OCI-LY1 (cell line): ENCODE measurements at regions not wholly inside any gene's neighbourhood (a gene's known extent, or its start where the extent isn't known, plus 50 kb on each side); places are given as distances from the start of the nearest gene placed in this dataset.

Experiments
- EZH2 ChIP-seq: fragments of 200-600 bp; sonication (generic), shearing (Covaris generic); IDR thresholded peaks from 2 replicates; pipeline ENCODE4 v1.8.0; 2017; ENCODE audit warnings: borderline replicate concordance, mixed run types, mild to moderate bottlenecking, antibody characterized with exemption, low read length, moderate library complexity, mixed read lengths
- TF ChIP-seq, protein P1 (sequence below): fragments of 200-600 bp; sonication (generic), shearing (Covaris generic); IDR thresholded peaks from 2 replicates; pipeline ENCODE4 v1.5.1; 2017; ENCODE audit warnings: mild to moderate bottlenecking, antibody characterized with exemption, low read length, moderate library complexity, mixed read lengths

DNA sequence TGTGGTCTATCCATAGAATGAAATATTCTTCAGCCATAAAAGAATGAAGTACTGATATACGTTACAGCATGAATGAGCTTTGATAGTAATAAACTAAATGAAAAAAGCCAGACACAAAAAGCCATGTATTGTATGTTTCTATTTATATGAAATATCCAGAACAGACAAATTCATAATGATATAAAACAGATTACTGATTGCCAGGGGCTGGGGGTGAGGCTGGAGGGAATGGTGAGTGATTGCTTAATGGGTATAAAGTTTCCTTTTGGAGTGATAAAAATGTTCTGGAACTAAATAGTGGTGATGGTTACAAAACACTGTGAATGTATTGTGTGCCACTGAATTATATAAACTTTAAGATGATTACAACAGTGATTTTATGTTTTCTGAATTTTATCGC, 200.5 kb downstream of the MC4R start:
- TF ChIP-seq, protein P1, sequence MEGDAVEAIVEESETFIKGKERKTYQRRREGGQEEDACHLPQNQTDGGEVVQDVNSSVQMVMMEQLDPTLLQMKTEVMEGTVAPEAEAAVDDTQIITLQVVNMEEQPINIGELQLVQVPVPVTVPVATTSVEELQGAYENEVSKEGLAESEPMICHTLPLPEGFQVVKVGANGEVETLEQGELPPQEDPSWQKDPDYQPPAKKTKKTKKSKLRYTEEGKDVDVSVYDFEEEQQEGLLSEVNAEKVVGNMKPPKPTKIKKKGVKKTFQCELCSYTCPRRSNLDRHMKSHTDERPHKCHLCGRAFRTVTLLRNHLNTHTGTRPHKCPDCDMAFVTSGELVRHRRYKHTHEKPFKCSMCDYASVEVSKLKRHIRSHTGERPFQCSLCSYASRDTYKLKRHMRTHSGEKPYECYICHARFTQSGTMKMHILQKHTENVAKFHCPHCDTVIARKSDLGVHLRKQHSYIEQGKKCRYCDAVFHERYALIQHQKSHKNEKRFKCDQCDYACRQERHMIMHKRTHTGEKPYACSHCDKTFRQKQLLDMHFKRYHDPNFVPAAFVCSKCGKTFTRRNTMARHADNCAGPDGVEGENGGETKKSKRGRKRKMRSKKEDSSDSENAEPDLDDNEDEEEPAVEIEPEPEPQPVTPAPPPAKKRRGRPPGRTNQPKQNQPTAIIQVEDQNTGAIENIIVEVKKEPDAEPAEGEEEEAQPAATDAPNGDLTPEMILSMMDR = no peak
- TF ChIP-seq EZH2 = no peak
